OCI-LY1 (cell line): ENCODE measurements at regions not wholly inside any gene's neighbourhood (a gene's known extent, or its start where the extent isn't known, plus 50 kb on each side); places are given as distances from the start of the nearest gene placed in this dataset.

Experiments
- EZH2 ChIP-seq: fragments of 200-600 bp; sonication (generic), shearing (Covaris generic); IDR thresholded peaks from 2 replicates; pipeline ENCODE4 v1.8.0; 2017; ENCODE audit warnings: borderline replicate concordance, mixed run types, mild to moderate bottlenecking, antibody characterized with exemption, low read length, moderate library complexity, mixed read lengths
- TF ChIP-seq, protein P1 (sequence below): fragments of 200-600 bp; sonication (generic), shearing (Covaris generic); IDR thresholded peaks from 2 replicates; pipeline ENCODE4 v1.5.1; 2017; ENCODE audit warnings: mild to moderate bottlenecking, antibody characterized with exemption, low read length, moderate library complexity, mixed read lengths

DNA sequence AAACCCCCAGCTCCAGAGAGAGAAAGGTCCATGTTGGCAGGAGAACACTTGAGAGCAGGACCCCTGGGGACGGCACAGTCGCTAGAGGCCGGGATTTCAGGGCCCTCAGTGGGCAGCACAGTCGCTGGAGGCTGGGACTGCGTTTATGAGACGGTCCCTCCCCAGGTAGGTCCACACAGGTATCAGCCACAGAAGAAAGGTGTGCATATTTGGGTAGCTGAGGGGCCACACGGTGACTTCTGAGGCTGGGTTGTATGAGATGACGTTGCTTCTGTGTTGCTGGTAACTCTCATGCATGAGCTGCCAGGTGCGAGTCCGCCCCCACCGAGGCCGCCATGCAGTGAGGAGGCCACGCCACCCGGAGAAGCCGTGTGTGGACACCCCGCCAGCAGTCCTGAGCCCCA, 56.9 kb upstream of the PPP2R2D start:
- TF ChIP-seq EZH2, result no peak
- TF ChIP-seq, protein P1, sequence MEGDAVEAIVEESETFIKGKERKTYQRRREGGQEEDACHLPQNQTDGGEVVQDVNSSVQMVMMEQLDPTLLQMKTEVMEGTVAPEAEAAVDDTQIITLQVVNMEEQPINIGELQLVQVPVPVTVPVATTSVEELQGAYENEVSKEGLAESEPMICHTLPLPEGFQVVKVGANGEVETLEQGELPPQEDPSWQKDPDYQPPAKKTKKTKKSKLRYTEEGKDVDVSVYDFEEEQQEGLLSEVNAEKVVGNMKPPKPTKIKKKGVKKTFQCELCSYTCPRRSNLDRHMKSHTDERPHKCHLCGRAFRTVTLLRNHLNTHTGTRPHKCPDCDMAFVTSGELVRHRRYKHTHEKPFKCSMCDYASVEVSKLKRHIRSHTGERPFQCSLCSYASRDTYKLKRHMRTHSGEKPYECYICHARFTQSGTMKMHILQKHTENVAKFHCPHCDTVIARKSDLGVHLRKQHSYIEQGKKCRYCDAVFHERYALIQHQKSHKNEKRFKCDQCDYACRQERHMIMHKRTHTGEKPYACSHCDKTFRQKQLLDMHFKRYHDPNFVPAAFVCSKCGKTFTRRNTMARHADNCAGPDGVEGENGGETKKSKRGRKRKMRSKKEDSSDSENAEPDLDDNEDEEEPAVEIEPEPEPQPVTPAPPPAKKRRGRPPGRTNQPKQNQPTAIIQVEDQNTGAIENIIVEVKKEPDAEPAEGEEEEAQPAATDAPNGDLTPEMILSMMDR, result no peak
